ENCODE measurements at regions not wholly inside any gene's neighbourhood (a gene's known extent, or its start where the extent isn't known, plus 50 kb on each side); places are given as distances from the start of the nearest gene placed in this dataset.

DNA sequence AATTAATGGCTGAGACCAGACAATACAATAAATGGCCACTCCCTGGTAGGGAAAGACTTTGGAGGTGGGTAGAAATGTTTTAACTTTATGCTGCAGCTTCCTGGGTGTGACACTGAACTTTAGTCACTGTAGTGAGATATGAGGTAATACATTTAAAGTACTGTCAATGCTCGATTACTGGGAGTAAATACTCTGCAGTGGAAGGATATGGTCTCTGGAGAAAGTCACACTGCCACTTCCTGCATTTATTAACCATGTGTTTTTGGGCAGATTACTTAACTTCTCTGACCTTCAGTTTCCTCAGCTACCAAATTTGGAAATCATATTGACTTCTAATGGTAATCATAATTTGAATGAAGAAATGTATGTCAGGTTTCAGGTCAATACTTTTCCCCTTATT is 317.1 kb upstream of the TGFBR2 start:
- CTCF ChIA-PET, result no interaction called here
- TF ChIP-seq, protein P1, sequence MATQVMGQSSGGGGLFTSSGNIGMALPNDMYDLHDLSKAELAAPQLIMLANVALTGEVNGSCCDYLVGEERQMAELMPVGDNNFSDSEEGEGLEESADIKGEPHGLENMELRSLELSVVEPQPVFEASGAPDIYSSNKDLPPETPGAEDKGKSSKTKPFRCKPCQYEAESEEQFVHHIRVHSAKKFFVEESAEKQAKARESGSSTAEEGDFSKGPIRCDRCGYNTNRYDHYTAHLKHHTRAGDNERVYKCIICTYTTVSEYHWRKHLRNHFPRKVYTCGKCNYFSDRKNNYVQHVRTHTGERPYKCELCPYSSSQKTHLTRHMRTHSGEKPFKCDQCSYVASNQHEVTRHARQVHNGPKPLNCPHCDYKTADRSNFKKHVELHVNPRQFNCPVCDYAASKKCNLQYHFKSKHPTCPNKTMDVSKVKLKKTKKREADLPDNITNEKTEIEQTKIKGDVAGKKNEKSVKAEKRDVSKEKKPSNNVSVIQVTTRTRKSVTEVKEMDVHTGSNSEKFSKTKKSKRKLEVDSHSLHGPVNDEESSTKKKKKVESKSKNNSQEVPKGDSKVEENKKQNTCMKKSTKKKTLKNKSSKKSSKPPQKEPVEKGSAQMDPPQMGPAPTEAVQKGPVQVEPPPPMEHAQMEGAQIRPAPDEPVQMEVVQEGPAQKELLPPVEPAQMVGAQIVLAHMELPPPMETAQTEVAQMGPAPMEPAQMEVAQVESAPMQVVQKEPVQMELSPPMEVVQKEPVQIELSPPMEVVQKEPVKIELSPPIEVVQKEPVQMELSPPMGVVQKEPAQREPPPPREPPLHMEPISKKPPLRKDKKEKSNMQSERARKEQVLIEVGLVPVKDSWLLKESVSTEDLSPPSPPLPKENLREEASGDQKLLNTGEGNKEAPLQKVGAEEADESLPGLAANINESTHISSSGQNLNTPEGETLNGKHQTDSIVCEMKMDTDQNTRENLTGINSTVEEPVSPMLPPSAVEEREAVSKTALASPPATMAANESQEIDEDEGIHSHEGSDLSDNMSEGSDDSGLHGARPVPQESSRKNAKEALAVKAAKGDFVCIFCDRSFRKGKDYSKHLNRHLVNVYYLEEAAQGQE (IDR thresholded peaks at IDR 0.05; ENCODE audit: insufficient read depth in 1 of 2, low read depth in 2 of 2, low read length in 1 of 2), result no peak
- TF ChIP-seq, protein P2, sequence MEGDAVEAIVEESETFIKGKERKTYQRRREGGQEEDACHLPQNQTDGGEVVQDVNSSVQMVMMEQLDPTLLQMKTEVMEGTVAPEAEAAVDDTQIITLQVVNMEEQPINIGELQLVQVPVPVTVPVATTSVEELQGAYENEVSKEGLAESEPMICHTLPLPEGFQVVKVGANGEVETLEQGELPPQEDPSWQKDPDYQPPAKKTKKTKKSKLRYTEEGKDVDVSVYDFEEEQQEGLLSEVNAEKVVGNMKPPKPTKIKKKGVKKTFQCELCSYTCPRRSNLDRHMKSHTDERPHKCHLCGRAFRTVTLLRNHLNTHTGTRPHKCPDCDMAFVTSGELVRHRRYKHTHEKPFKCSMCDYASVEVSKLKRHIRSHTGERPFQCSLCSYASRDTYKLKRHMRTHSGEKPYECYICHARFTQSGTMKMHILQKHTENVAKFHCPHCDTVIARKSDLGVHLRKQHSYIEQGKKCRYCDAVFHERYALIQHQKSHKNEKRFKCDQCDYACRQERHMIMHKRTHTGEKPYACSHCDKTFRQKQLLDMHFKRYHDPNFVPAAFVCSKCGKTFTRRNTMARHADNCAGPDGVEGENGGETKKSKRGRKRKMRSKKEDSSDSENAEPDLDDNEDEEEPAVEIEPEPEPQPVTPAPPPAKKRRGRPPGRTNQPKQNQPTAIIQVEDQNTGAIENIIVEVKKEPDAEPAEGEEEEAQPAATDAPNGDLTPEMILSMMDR (IDR thresholded peaks at IDR 0.05), result no peak
- TF ChIP-seq SIN3A (IDR thresholded peaks at IDR 0.05; ENCODE audit: borderline replicate concordance, insufficient read depth, low read depth, low read length), result no peak
- no peak for TF ChIP-seq TCF7L2 (IDR thresholded peaks at IDR 0.05; ENCODE audit: low read depth, low read length)
- TF ChIP-seq POLR2AphosphoS5 (IDR thresholded peaks at IDR 0.05; ENCODE audit: low read depth, low read length), result no peak
- Histone ChIP-seq H3K9me3 (ENCODE audit: control insufficient read depth, insufficient read depth, low read depth, low read length) (no peaks in the 10 kb centered on the region), H3K4me3 (ENCODE audit: low read depth in 2 of 2, low read length in 2 of 2) (no peak overlapping the region), H3K4me1 (ENCODE audit: control insufficient read depth, insufficient read depth, low read length) (no peaks in the 10 kb centered on the region; the same call in 1 of the 2 replicates), H3K27ac (ENCODE audit: low read length) (peak overlapping the region; percentile 34; the same call in 1 of the 2 replicates), H3K27me3 (ENCODE audit: control insufficient read depth, insufficient read depth, low read length) (no peaks in the 10 kb centered on the region), H3K36me3 (ENCODE audit: control insufficient read depth, insufficient read depth, low read length) (no peaks in the 10 kb centered on the region)
- no TSS peak for BruUV-seq (replicated peaks)
- in situ Hi-C loops (cut with HindIII; ENCODE audit: low pct_unique_long_range_greater_than_20kb, low sequenced_read_pairs) (no loop called here), intact Hi-C loops (cut with micrococcal nuclease; ENCODE audit: unreplicated experiment) (no loop called here)
- POLR2A ChIA-PET, result interaction anchor here (0.7 kb wide), 1 partner anchor 15 kb away, joined by 3 read pairs; no protein-coding TSS in a partner anchor
- DNase-seq (ENCODE audit: low read depth, low spot score) (no peak), ATAC-seq (no peak)

DNA sequence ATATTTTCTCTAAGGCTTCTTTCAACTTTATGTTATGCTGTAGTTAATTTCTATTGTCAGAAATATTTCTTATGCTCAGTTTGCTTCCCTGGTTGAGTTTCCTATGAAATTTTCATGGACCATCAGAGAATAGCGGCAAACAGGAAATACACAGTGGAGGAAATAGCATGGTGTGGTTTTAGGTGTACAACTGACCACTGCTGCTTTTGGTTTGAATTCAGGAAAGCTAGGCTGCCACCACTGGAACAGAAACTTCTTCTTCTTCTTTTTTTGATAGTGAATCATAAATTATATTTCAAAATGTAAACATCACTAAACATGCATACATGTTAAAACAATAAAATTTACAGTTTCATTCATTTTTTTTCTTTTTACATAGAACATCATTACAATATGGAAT is 316.6 kb upstream of the TGFBR2 start:
- ChIA-PET CTCF (no interaction called here), POLR2A (no interaction called here)
- Histone ChIP-seq H3K4me3 (ENCODE audit: low read depth in 2 of 2, low read length in 2 of 2) (no peak overlapping the region), H3K27me3 (ENCODE audit: control insufficient read depth, insufficient read depth, low read length) (no peaks in the 10 kb centered on the region), H3K4me1 (ENCODE audit: control insufficient read depth, insufficient read depth, low read length) (no peaks in the 10 kb centered on the region; the same call in 1 of the 2 replicates), H3K36me3 (ENCODE audit: control insufficient read depth, insufficient read depth, low read length) (no peaks in the 10 kb centered on the region), H3K27ac (ENCODE audit: low read length) (peak overlapping the region; percentile 17; the same call in 1 of the 2 replicates), H3K9me3 (ENCODE audit: control insufficient read depth, insufficient read depth, low read depth, low read length) (no peaks in the 10 kb centered on the region)
- in situ Hi-C loops (cut with HindIII; ENCODE audit: low pct_unique_long_range_greater_than_20kb, low sequenced_read_pairs), result no loop called here
- no peak for DNase-seq (ENCODE audit: low read depth, low spot score)
- no TSS peak for BruUV-seq (replicated peaks)
- ATAC-seq, result no peak
- intact Hi-C loops (cut with micrococcal nuclease; ENCODE audit: unreplicated experiment), result no loop called here
- TF ChIP-seq, protein P1 (IDR thresholded peaks at IDR 0.05; ENCODE audit: insufficient read depth in 1 of 2, low read depth in 2 of 2, low read length in 1 of 2), result no peak
- TF ChIP-seq, protein P2 (IDR thresholded peaks at IDR 0.05), result no peak
- TF ChIP-seq SIN3A (IDR thresholded peaks at IDR 0.05; ENCODE audit: borderline replicate concordance, insufficient read depth, low read depth, low read length) (no peak), TCF7L2 (IDR thresholded peaks at IDR 0.05; ENCODE audit: low read depth, low read length) (no peak), POLR2AphosphoS5 (IDR thresholded peaks at IDR 0.05; ENCODE audit: low read depth, low read length) (no peak)

All from Panc1 (cell line).